ENCODE measurements at regions not wholly inside any gene's neighbourhood (a gene's known extent, or its start where the extent isn't known, plus 50 kb on each side); places are given as distances from the start of the nearest gene placed in this dataset.

DNA sequence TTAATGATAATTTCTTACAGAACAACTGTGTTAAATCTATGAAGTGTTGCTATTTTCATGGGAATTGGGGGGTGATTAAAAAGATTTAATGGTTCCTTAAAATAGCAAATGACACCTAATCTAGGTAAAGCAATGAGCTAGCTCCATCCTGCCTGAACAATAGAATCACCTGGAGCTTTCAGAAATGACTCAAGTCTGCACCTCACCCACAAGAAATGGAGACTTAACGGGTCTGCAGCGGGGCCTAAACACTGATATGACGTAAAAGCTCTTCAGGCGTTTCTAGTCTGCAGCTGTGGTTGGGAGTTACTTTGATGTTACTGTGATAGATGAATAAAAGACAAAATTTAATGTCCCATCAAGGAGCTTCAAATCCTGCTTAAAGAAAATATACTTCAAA, 328.2 kb downstream of the RND3 start:
- TF ChIP-seq, protein P1, sequence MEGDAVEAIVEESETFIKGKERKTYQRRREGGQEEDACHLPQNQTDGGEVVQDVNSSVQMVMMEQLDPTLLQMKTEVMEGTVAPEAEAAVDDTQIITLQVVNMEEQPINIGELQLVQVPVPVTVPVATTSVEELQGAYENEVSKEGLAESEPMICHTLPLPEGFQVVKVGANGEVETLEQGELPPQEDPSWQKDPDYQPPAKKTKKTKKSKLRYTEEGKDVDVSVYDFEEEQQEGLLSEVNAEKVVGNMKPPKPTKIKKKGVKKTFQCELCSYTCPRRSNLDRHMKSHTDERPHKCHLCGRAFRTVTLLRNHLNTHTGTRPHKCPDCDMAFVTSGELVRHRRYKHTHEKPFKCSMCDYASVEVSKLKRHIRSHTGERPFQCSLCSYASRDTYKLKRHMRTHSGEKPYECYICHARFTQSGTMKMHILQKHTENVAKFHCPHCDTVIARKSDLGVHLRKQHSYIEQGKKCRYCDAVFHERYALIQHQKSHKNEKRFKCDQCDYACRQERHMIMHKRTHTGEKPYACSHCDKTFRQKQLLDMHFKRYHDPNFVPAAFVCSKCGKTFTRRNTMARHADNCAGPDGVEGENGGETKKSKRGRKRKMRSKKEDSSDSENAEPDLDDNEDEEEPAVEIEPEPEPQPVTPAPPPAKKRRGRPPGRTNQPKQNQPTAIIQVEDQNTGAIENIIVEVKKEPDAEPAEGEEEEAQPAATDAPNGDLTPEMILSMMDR (IDR thresholded peaks at IDR 0.05; ENCODE audit: low read length), result no peak
- TF ChIP-seq EZH2 (IDR thresholded peaks at IDR 0.05; ENCODE audit: borderline replicate concordance, low read length), result no peak
